HG03066 (cell line): ENCODE measurements at regions not wholly inside any gene's neighbourhood (a gene's known extent, or its start where the extent isn't known, plus 50 kb on each side); places are given as distances from the start of the nearest gene placed in this dataset.
"Not testable (repeated sequence)": the region's sequence is repeated elsewhere in the genome, so short reads cannot be mapped to it uniquely, and the experiment has no call there.

Experiments used
- ATAC-seq: cut with Tn5 transposase; IDR thresholded peaks from one replicate; pipeline ENCODE4 v1.9.1; 2021; ENCODE audit warnings: low read depth; ENCODE audit not compliant: unreplicated experiment

DNA sequence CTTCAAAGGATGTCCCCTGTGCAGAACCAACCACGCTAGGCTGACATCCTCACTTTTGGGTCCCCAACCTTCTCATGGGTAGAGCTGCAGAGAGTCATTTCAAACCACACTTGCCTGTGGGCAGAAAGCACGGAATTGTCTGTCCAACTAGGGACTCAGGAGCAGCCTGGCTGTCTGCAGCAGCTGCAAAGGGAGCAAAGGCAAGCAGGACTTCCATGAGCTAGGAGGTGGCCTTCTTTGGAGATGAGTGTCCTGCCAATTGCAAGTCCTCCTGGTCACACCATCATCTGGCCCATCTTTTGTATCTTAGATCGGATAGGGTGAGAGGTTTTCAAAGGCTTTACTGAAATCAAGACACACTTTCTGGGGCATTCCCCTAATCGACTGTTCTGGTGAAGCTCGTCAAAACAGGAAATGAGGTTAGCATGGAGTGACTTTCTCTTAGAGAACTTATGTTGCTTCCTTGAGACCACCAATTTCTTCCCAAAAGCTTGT, 222.3 kb upstream of the PLGLB2 start:
- not testable (repeated sequence) for ATAC-seq

DNA sequence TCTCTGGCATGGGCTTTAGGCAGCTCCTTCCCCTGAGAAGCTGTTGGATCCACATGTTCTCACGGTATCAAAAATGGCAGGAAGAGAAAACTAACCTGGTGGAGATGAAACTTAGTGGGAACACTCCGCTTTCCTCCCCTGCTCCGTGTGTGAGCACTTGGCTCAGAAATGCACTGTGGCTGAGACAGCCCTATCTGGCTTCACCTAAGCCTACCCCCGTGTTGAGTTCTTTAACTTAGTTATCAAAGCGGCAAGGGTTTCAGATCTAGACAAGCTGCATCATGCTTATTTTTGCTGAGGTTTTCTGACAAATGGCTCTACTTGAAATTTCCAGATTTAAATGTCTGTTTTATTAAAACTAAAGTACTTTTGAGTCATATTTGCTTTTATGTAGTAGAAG, 221.6 kb upstream of the PLGLB2 start:
- not testable (repeated sequence) for ATAC-seq

DNA sequence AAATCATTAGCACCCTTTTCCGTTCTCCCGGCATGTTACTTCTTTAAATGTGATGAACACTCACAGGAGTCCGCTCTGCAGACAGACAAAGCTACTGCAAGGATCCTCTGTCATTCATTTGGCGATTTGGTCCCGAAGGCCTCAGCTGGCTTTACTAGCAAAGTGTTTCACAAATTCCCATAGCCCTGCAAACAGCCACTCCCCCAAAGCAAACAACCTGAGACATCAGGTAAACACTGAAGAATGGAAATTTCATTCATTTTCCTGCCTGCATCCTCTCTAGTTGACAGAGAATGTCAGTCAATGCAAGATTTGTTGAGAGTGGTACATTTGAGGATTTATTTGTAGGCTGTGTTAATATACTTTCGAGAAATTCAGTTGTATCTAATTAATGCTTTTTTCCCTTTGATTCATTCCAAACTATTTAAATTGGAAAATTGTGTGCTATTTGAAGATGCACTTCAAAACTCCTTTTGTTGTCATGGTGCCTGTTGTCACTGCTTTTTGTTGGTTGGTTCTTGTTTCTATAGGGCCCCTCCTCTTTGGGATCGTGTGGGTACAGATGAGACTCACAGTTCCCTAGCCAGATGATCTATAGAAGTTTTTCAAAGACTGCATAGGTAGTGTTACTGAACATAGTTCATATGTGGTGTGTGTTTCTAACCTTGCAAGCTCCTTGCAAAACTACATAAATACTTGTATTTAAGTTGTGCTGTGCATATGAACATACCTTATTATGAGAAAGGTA, 215.7 kb upstream of the PLGLB2 start:
- ATAC-seq: not testable (repeated sequence)

GRCh38 chr2:87533390-87534272, 214.3 kb upstream of the PLGLB2 start:
- ATAC-seq: not testable (repeated sequence)

DNA sequence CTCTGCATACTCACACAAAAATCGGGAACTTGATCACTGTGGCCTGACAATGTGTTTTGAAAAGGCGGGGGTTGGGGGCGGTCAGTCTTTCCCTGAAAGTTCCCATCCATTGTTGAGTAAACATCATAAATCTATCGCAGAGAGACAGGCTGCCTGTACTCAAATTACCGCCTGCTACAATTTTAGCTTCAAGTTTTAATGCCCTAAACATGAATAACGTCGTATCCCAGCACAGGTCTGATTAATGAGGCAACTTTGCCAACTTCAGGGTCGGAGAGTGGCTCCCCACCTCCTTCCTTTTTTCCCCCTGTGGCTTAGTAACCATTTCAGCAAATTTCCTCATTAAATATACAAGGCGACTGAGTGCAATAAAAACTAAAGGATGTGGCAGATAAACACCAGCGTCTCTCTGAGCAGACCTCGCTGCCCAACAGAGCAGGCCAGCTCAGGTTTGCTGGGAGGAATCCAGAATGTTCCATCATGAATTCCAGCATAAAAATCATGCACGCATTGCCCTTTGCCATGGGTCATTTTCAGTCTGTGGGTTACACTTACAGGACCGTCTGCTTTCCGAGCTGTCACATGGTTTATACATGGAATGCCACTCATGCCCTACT, 213.5 kb upstream of the PLGLB2 start:
- ATAC-seq: not testable (repeated sequence)

- not testable (repeated sequence) for ATAC-seq
These were observed 211.5 kb upstream of the PLGLB2 start for GRCh38 chr2:87536427-87536826.

- ATAC-seq: not testable (repeated sequence)
These were observed 210.6 kb upstream of the PLGLB2 start for GRCh38 chr2:87537251-87537671.

DNA sequence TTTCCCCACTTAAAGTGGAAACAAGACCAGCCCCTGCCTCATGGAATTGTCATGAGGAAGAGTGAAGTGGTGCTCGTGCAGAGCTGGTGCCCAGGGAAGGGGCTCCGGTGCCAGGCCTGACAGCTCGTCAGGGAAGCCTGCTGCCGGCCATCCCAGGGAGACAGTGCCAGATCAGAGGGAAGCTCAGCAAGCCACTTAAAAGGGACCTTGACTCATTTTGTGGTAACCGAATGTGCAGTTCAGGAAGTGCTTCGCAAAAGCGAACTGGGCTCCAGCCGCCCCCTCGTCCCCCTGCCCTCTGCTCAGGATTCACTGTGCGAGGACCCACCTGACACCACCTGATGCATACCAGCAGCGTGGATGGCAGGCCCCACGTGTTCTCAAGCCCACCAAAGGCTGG, 209.6 kb upstream of the PLGLB2 start:
- not testable (repeated sequence) for ATAC-seq

DNA sequence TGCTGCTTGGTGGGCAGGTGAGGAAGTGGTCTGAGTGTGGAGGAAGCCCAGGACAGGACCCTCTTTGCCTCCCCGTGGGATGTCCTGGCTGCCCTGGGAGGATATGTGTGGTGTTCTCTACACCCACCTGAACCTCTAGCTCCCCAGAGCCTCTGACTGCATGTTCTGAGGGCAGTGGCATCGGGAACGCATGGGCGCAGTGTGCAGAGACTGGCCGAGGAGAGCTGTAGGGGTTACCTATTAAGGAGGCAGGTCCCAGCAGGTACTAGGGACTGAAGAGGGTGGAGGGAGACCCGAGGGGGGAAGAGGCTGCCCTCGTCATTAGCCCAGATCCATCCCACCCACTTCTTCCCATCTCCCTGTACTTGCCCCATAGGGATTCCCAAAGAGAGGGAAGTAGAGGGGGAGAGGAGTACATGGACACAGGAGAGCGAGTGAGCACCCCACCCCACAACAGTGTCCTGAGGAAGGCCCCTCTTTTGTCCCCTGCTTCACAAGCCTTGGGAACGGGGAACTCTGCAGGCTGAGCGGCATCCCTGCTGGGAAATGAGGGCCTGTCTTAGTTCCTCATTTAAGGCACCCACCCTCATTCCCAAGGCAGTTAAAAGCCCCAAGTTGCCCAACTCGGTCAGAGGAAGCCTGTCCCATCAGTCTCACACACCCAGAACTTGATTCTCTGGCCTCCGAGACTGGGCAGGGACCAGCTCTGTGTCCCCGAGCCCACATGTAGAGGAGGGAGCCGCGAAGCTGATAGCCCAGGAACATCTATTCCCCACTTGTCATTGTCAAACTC, 208.5 kb upstream of the PLGLB2 start:
- ATAC-seq: not testable (repeated sequence)

- ATAC-seq: not testable (repeated sequence)
These were observed 207.6 kb upstream of the PLGLB2 start for GRCh38 chr2:87540242-87540641.

- ATAC-seq: not testable (repeated sequence)
These were observed 205.2 kb upstream of the PLGLB2 start for GRCh38 chr2:87542599-87543174.

DNA sequence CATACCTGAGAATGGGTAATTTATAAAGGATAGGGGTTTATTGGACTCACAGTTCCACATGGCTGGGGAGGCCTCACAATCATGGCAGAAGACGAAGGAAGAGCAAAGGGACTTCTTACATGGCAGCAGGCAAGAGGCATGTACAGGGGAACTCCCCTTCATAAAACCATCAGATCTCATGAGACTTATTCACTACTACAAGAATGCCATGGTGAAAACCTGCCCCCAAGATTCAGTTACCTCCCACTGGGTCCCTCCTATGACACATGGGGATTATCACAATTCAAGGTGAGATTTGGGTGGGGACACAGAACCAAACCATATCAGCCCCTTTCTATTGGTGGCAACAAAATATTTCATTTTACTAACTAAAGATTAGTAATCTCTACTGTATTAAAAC, 204.1 kb upstream of the PLGLB2 start:
- not testable (repeated sequence) for ATAC-seq

GRCh38 chr2:87547106-87547505, 200.8 kb upstream of the PLGLB2 start:
- ATAC-seq: not testable (repeated sequence)

DNA sequence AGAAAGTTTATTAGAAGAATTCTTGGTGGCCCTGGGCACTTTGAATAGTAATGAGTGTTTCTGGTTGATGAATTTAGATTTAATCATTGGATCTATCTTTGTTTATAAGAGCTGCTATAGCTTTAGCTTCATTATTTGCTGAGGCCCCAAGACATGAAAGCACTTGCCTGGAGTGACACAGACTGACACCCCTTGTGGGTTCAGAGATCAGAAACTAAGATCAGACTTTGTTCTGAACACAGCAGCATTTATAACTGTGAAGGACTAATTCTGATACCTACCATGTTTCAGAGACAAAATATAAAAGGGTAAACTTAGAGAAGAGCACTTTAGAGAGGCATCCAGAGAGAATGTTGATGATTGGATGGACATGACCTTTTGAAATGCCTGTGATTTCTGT, 199.9 kb upstream of the PLGLB2 start:
- not testable (repeated sequence) for ATAC-seq

DNA sequence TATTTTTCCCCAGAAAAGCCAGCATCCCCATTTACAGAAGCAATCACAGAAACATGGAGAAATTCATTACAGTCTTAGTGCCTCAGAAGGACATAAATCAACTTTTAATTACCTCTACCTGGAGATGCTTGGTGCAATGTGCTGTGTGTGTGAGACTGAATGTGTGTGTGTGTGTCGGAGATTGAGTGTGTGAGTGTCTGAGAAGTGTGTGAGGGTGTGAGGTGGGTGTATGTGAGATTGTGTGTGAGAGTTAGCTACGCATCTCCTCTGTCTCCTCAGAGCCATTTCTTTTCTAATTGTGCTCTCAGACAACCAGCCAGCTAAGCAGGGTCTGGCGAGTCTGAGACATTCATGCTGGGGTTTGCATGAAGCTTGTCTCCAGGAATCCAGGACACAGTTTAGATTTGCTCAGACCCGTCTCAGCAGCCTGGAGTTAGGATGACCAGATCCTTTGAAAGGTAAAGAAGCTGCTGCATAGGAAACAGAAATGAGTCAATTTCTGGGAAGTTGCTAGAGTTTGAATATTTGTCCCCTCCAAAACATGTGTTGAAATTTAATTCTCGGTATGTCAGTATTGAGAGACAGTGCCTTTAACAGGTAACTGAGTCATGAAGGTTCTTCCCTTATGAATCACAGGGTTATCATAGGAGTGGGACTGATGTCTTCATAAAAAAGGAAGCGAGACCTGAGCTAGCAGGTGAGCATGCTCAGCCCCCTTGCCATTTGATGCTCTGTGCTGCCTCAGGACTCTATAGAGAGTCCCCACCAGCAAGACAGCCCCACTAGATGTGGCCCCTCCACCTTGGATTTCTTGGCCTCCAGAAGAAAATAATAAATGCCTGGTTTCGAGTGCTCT, 199.0 kb upstream of the PLGLB2 start:
- not testable (repeated sequence) for ATAC-seq

DNA sequence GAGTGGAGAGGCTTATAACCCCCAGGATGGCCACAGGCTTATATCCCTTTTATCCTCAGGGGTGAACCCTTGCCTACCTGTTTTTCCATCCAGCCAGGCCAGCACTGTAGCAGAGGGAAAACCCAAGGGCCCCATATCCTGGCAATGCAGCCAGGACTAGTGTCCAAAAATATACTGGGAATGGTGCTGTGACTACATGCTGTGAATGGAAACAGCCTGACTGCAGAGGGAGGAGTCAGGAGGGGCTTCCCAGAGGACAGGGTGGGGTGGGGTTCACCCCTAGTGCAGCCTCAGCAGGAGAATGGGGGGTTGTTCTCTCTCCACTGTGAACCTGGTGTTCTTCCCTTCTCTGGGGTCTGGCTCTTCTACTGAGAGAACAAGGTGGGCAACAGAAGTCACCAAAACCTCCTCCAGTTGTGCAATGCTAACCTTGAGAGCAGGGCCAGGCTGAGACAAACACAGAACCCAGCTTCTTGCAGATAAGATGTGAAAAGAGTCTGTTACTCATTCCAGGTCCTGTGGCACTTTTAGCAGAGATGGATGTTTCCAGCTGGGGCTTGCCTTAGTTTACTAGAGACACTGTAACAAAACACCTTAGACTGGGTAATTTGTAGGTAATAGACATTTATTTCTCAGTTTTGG, 198.2 kb upstream of the PLGLB2 start:
- not testable (repeated sequence) for ATAC-seq

DNA sequence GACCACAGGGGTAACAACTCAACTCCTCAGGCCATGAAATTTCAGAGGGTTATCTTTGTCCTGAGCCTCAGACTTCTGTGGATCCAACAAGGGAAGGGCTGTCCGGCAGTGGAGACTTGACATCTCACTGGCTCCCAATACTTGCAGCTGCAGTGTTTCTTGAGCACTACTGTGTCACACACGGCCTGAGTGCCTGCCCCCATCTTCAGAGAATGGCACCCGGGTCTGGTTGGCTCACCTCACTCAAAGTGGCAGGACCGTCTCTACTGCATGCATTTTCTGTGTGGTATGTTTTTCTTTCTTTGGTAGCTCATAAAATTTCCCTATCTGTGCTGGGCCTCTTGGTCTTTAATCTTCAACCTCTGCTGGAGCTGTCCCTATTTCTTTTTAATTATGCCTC, 193.2 kb upstream of the PLGLB2 start:
- not testable (repeated sequence) for ATAC-seq

GRCh38 chr2:87555082-87555481, 192.8 kb upstream of the PLGLB2 start:
- not testable (repeated sequence) for ATAC-seq
